HG02623 (cell line): ENCODE measurements at regions not wholly inside any gene's neighbourhood (a gene's known extent, or its start where the extent isn't known, plus 50 kb on each side); places are given as distances from the start of the nearest gene placed in this dataset.
"Not testable (repeated sequence)": the region's sequence is repeated elsewhere in the genome, so short reads cannot be mapped to it uniquely, and the experiment has no call there.

Source experiments
- ATAC-seq: cut with Tn5 transposase; IDR thresholded peaks from one replicate; pipeline ENCODE4 v1.9.1; 2021; ENCODE audit warnings: moderate library complexity; ENCODE audit not compliant: unreplicated experiment

- ATAC-seq: no peak
Measured at GRCh38 chr12:89289720-89290119, 62.6 kb downstream of the DUSP6 start.

- ATAC-seq: no peak
Measured at GRCh38 chr12:89288959-89289358, 63.3 kb downstream of the DUSP6 start.

GRCh38 chr12:89286501-89286900, 65.8 kb downstream of the DUSP6 start:
- ATAC-seq: no peak

GRCh38 chr12:89281539-89281867, 70.8 kb downstream of the DUSP6 start:
- ATAC-seq: no peak

- no peak for ATAC-seq
Measured at GRCh38 chr12:89280833-89281538, 71.3 kb downstream of the DUSP6 start.

GRCh38 chr12:89279499-89279898, 72.8 kb downstream of the DUSP6 start:
- no peak for ATAC-seq

GRCh38 chr12:89278862-89279261, 73.4 kb downstream of the DUSP6 start:
- ATAC-seq: no peak

GRCh38 chr12:89278169-89278568, 74.1 kb downstream of the DUSP6 start:
- no peak for ATAC-seq

- no peak for ATAC-seq
Measured at GRCh38 chr12:89276860-89277259, 75.4 kb downstream of the DUSP6 start.

- no peak for ATAC-seq
Measured at GRCh38 chr12:89273525-89273924, 78.8 kb downstream of the DUSP6 start.

- no peak for ATAC-seq
Measured at GRCh38 chr12:89270548-89270947, 81.8 kb downstream of the DUSP6 start.

GRCh38 chr12:89269174-89269573, 83.1 kb downstream of the DUSP6 start:
- no peak for ATAC-seq

- no peak for ATAC-seq
Measured at GRCh38 chr12:89267404-89267803, 84.9 kb downstream of the DUSP6 start.

- ATAC-seq: not testable (repeated sequence)
Measured at GRCh38 chr12:89266574-89267188, 85.6 kb downstream of the DUSP6 start.

GRCh38 chr12:89264837-89265236, 87.5 kb downstream of the DUSP6 start:
- no peak for ATAC-seq

GRCh38 chr12:89263900-89264299, 88.4 kb downstream of the DUSP6 start:
- ATAC-seq: no peak

- ATAC-seq: no peak
Measured at GRCh38 chr12:89262855-89263552, 89.3 kb downstream of the DUSP6 start.

- ATAC-seq: no peak
Measured at GRCh38 chr12:89261982-89262381, 90.3 kb downstream of the DUSP6 start.

GRCh38 chr12:89260841-89261637, 91.3 kb downstream of the DUSP6 start:
- no peak for ATAC-seq

- ATAC-seq: no peak
Measured at GRCh38 chr12:89259821-89260220, 92.5 kb downstream of the DUSP6 start.

- no peak for ATAC-seq
Measured at GRCh38 chr12:89258240-89258969, 93.9 kb downstream of the DUSP6 start.
